ENCODE measurements at regions not wholly inside any gene's neighbourhood (a gene's known extent, or its start where the extent isn't known, plus 50 kb on each side); places are given as distances from the start of the nearest gene placed in this dataset.

- Mint-ChIP-seq H3K4me3 (no peak overlapping the region), H3K9me3 (no peaks in the 10 kb centered on the region), H3K4me1 (ENCODE audit: low read depth) (no peaks in the 10 kb centered on the region), H3K27me3 (no peaks in the 10 kb centered on the region), H3K36me3 (ENCODE audit: low read depth) (no peaks in the 10 kb centered on the region), H3K27ac (no peak overlapping the region)
- POLR2A ChIA-PET: no interaction called here
- DNase-seq (no peak), ATAC-seq (no peak)
- intact Hi-C loops (cut with micrococcal nuclease): no loop called here
- CTCF ChIA-PET: no interaction called here
- TF ChIP-seq CTCF (IDR thresholded peaks at IDR 0.05): no peak
Observed at GRCh38 chrX:55142206-55142918, 53.5 kb downstream of the PAGE2 start.

- intact Hi-C loops (cut with micrococcal nuclease): no loop called here
- CTCF ChIA-PET: interaction anchor here (1.4 kb wide), 1 partner anchor 8 kb away, joined by 3 read pairs; no protein-coding TSS in a partner anchor
- no peaks in the 10 kb centered on the region for H3K4me1 Mint-ChIP-seq (ENCODE audit: low read depth)
- H3K27me3 Mint-ChIP-seq: no peaks in the 10 kb centered on the region
- no peak for TF ChIP-seq CTCF (IDR thresholded peaks at IDR 0.05)
- ATAC-seq (no peak), DNase-seq (no peak)
- H3K4me3 Mint-ChIP-seq: no peak overlapping the region
- H3K36me3 Mint-ChIP-seq (ENCODE audit: low read depth): no peaks in the 10 kb centered on the region
- H3K27ac Mint-ChIP-seq: no peak overlapping the region
- no peaks in the 10 kb centered on the region for H3K9me3 Mint-ChIP-seq
- POLR2A ChIA-PET: no interaction called here
Observed at GRCh38 chrX:55142919-55143310, 54.1 kb downstream of the PAGE2 start.

GRCh38 chrX:55143621-55144020, 54.8 kb downstream of the PAGE2 start:
- no peaks in the 10 kb centered on the region for H3K36me3 Mint-ChIP-seq (ENCODE audit: low read depth)
- no peaks in the 10 kb centered on the region for H3K9me3 Mint-ChIP-seq
- ATAC-seq: no peak
- H3K4me1 Mint-ChIP-seq (ENCODE audit: low read depth): no peaks in the 10 kb centered on the region
- H3K27ac Mint-ChIP-seq: no peak overlapping the region
- no peak for TF ChIP-seq CTCF (IDR thresholded peaks at IDR 0.05)
- intact Hi-C loops (cut with micrococcal nuclease): no loop called here
- no peak overlapping the region for H3K4me3 Mint-ChIP-seq
- ChIA-PET CTCF (interaction anchor here (1.4 kb wide), 1 partner anchor 9 kb away, joined by 3 read pairs; no protein-coding TSS in a partner anchor), POLR2A (no interaction called here)
- no peak for DNase-seq
- H3K27me3 Mint-ChIP-seq: no peaks in the 10 kb centered on the region

GRCh38 chrX:55144697-55145096, 55.9 kb downstream of the PAGE2 start:
- ChIA-PET POLR2A (no interaction called here), CTCF (no interaction called here)
- H3K27me3 Mint-ChIP-seq: no peaks in the 10 kb centered on the region
- H3K9me3 Mint-ChIP-seq: no peaks in the 10 kb centered on the region
- intact Hi-C loops (cut with micrococcal nuclease): no loop called here
- no peak overlapping the region for H3K4me3 Mint-ChIP-seq
- DNase-seq (no peak), ATAC-seq (no peak)
- TF ChIP-seq CTCF (IDR thresholded peaks at IDR 0.05): no peak
- H3K36me3 Mint-ChIP-seq (ENCODE audit: low read depth): no peaks in the 10 kb centered on the region
- H3K27ac Mint-ChIP-seq: no peak overlapping the region
- H3K4me1 Mint-ChIP-seq (ENCODE audit: low read depth): no peaks in the 10 kb centered on the region

- DNase-seq (no peak), ATAC-seq (no peak)
- no peaks in the 10 kb centered on the region for H3K9me3 Mint-ChIP-seq
- H3K4me3 Mint-ChIP-seq: no peak overlapping the region
- no peak overlapping the region for H3K27ac Mint-ChIP-seq
- no peak for TF ChIP-seq CTCF (IDR thresholded peaks at IDR 0.05)
- intact Hi-C loops (cut with micrococcal nuclease): no loop called here
- CTCF ChIA-PET: no interaction called here
- H3K36me3 Mint-ChIP-seq (ENCODE audit: low read depth): peaks cover 2% of the 10 kb centered on the region
- H3K27me3 Mint-ChIP-seq: no peaks in the 10 kb centered on the region
- H3K4me1 Mint-ChIP-seq (ENCODE audit: low read depth): no peaks in the 10 kb centered on the region
- POLR2A ChIA-PET: no interaction called here
Observed at GRCh38 chrX:55149242-55149641, 60.4 kb downstream of the PAGE2 start.

All from activated CD8-positive, alpha-beta T cell treated with anti-CD3 and anti-CD28 coated beads for 36 hours (primary cell).